HG03558 (cell line): ENCODE measurements at regions not wholly inside any gene's neighbourhood (a gene's known extent, or its start where the extent isn't known, plus 50 kb on each side); places are given as distances from the start of the nearest gene placed in this dataset.
"Not testable (repeated sequence)": the region's sequence is repeated elsewhere in the genome, so short reads cannot be mapped to it uniquely, and the experiment has no call there.

Experiments used
- ATAC-seq: cut with Tn5 transposase; IDR thresholded peaks from one replicate; pipeline ENCODE4 v1.9.1; 2021; ENCODE audit warnings: moderate number of reproducible peaks; ENCODE audit not compliant: unreplicated experiment; ENCODE audit errors: extremely low read depth

DNA sequence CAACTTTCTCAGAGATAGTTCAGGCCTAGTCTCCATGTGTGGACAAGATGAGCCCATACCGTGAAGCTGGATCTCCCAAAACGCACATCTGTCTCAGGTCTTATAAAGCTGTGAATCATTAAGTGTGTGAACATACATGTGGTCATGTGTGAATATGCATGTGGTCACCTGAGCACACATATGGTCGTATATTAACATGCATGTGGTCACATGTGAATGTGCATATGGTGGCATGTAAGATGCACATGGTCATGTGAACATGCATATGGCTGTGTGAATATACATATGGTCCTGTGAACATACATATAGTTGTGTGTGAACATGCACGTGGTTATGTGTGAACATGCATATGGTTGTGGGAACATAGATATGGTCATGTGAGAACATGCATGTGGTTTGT, 172.5 kb upstream of the PZP start:
- ATAC-seq: no peak

DNA sequence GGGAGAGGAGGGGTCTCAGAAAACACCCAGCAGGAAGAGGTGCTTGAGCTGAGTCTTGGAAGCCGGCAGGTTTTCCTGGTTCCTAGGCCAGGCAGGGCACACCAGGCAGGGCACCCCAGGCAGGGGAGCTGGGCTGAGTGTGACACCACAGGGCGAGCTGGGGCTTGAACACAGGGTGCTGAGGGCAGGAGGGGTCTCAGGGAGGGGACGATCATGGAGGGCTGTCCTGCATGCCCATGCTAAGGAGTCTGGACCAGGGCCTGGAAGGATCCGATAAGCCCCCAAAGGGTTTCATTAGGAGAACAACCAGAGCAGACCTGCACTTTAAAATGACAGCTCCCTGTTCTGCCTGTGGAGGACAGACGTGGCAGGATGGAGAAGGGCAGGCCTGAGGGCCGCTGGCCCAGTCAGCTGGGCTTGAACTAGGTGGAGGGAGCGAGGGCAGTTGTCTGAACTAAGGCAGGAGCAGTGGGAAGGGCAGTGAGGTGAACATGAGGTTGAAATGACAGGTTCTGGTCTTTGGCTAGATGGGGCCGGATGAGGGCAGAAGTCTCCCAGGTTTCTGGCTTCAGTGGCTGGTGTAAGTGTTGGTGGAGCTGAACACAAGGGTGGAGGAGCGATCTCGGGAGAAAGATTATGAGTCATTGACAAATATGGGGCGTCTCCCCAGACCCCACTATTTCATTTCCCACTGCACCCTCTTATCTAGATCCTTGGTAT, 171.0 kb upstream of the PZP start:
- no peak for ATAC-seq

DNA sequence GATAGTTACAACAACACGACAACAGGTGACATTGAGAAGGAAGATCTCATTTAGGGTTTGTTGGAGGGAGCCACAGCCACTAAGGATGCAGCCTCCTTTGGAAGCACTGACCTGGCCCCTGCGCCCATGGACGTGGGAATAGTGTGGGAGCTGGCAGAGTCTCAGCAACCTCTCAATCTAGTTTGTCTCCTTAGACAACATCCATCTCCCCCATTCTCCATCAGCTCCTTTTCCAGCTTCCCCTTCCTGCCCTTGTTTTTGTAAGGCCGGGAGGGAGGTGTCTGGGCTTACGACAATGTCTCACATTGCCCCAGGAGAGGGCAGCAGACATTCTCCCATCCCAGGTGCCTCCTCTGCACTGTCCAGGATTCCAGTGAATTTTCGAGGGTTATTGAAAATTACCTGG, 170.2 kb upstream of the PZP start:
- ATAC-seq: no peak

DNA sequence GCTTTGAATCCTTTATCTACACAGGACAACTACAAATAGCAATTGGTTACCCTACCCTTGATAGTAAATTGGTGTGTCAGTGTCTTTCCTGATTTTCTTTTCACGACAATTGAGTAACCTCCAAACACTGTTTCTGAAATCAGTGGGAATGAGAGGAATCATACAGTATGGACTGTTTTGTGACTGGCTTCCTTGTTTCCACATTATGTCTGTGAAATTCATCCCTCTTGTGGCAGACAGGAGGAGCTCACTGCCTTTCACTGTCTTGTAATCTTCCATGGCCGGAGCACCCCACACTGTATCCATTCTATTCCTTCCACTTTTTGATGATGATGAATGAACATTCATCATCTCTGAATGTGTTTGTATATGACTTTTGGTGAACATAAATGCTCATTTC, 164.0 kb upstream of the PZP start:
- no peak for ATAC-seq

DNA sequence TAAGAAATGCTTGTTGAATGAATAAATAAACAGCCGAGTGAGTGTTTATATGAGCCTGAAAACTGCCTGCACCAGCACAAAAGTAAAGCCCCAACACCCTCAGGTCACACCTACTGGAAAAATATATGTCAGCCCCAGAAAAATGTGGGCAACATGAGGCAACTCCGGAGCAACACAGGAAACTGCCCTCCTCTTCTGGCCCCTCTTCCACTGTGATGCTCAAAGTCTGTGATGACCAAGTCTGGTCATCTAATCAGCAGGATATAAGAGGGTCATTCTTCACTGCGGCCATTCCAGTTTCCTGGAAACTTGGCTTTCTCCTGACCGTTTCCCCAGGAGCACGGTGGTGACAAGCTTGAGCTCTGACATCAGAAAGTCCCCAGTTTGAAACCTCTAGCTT, 159.6 kb upstream of the PZP start:
- no peak for ATAC-seq

DNA sequence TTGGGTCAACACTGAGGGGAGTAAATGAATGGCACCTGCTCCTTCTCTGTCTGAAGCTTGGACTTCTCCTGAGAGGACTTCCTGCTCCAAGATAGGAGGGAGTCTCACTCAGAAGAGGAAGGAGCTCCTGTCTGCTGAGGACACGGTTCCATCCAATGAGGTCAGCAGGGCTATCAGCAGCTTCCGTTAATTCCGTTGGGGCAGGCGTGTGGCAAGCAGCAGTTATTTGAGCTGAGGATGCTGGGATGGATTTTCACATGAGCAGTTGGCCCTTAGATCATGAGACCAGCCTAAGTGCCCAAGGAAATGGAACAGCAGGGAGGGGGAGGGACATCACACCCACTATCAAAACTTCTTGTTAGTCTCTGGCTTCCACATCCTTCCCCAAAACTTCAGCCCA, 159.0 kb upstream of the PZP start:
- no peak for ATAC-seq

DNA sequence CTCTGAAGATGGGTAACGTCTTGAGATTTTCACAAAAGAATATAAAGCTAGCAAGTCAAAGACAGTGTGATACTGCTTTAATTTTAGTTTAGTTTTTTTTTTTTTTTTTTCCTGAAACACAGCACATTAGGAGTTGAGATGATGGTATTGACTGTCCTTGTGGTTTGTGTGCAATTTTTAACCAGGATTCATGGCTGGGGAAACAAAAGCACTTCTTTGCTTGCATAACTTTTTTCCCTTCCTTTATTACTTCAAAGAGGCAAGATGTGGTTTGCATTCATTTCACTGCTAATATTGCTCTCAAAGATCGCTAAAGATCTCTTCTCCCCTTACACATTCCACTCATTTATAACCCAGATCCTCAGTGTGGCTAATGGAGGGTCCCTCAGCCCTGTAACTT, 157.1 kb upstream of the PZP start:
- ATAC-seq: no peak

DNA sequence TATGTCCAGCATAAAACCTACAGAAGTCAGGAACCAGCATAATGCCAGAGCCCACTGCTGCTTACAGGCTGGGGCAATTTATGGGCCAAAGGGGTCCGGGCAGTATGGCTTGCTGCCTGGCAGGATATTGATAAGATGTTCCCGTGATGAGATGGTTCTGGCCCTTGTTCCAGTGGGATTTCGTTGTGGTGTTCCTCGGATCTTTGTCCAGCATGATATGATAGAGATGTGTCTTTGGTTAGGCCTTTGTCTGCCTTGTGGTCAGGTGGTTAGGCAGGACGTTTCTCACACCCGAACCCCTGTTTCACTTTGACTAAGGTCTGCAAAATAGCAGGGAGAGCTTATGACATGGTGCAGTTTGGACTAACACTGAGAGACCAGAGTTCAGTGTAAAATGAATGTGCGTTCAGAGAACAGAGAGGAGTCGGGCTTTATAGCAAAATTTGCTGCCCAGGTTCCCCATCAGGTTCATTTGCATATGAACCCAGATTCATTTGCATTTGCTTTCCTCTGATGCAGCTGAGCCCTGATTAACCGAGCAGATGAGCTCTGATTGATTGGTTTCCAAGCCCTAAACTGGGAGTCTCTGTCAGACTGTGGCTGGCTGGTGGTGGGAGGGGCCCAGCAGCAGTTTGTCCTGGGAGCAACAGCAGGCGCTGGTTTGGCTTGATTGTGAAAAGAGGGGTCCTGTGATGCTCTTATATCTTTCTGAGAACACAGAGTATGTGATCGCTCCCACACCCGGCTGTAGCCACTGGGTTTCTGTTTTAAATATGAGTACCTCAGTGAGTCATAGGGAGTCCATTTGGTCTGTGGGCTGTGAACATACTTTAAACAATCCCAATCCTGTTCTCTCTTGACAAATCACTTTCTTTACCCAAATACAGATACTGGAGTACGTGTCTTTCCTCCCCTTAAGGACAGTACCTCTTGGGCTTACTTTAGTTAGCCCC, 156.3 kb upstream of the PZP start:
- ATAC-seq: peak; percentile 72

DNA sequence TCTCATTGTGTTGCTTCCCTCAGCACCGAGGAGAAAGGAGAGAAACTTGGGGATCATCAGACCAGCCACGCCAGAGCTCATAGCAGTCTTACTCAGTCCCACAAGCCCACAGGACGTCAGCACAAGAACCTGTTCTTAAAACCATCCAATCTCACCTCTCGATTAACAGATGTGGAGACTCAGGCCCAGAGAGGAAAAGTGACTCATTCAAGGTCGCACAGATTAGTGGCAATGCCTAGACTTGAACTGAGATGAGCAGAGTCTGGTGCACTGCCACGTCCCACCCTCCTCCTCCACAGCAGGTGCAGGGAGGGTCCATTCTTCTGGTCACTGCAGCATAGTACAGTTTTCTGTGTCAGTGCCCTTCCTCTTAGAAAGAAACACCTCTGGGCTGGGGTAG, 154.9 kb upstream of the PZP start:
- no peak for ATAC-seq

DNA sequence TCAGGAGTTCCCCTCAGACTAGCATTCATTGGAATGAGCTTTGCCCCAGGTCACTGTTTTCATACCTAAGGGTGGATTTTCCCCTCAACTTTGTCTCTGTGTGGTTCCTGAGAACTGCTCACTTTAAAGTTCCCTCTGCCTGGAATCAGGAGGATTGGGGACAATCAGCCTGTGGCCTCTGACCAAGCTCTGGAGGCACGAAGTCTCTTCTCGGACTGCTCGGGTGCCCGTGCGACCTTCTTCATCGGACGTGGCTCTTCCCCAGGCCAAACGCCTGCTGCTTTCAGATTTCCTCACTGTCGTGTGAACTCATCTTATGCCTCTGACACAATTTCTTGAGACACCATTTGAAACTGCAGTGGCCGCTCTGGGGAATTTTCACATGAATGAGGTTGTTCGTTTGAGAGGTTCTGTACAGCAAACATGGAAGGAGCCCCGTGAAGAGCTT, 153.7 kb upstream of the PZP start:
- no peak for ATAC-seq

DNA sequence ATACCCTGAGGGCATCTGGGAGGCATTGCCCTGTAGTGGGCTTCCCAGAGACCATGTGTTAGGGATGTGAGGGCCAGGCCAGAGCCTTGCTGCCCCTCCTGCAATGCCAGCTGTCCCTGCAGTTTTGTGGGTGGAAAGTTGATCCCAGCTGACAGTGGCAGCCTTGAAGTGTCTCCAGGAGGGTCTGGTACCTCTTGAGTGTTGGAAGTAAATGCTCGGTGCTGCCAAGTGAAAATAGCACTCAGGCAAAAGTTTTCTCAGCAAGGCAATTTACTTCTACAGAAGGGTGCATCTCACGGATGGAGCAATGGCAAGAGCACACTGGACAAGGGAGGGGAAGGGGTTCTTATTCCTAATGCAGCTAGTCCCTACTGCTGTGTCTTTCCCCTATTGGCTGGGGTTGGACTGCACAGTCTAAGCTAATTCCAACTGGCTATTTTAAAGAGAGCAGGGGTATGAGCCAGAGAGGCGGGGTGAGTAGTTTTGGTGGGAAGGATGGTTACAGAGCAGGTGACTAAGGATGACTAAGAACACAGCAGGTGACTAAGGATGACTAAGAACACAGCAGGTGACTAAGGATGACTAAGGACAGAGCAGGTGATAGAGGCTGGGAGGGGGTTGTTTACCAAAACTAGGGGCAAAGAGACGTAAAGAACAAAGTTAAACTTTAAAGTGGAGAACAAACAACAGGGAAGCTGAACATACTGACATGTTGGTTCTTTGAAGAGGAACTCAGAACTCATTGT, 146.0 kb upstream of the PZP start:
- not testable (repeated sequence) for ATAC-seq

DNA sequence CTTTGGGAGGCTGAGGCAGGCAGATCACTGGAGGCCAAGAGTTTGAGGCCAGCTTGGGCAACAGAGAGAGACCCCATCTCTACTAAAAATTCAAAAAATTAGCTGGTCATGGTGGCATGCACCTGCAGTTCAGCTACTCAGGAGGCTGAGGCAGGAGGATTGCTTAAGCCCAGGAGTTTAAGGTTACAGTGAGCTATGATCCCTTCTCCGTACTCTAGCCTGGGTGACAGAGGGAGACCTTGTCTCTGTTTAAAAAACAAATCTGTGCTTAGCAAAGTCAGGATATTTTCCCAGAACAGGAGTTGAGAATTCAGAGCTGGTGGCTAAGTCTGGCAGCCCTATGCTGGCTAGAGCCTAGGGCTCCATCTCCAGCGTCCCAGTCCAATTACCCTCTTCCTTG, 142.9 kb upstream of the PZP start:
- no peak for ATAC-seq

DNA sequence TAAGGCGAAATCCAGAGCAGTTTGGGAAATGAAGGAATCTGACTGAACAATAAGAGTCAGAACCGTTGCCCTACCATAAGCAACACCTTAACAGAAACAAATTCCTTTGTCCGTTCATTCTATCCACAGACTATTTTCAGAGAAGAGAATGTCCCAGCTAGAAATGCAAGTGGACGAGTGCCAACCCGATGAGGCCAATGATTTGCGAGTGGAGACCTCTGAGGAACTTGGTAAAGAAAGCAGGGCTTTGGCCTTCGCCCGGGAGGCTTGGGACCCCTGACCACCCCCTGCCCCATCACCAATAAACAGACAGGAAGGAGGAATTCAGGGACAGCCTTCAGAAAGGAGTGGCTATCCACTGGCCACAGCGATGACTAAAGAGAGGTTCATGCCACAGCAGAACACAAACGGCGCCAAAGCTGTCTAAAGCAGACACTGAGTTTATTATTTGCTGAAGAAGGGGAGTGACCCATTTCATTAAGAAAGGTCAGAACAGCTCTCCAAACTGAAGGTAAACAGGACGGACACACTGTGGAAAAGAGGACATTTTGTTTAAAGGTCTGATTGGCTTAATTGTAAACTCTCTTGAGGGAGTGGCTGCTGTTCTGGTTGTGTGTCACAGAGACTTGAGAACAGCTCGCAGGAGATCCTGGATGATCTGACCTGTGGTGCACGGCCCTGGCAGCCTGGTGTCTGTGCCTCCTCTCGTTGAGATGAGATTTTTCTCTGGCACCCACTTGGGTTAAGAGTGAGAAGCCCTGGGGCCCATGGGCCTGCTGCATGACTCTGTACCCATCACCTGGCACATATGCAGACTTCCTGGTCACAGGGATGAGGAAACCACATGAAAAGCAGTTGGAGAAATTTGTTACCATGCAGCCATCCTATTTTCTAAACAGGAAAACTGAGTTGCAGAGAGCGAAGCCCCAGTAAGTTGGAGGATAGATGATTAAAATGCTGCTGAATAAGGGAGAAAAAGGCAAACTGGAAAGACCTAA, 142.0 kb upstream of the PZP start:
- ATAC-seq: no peak

DNA sequence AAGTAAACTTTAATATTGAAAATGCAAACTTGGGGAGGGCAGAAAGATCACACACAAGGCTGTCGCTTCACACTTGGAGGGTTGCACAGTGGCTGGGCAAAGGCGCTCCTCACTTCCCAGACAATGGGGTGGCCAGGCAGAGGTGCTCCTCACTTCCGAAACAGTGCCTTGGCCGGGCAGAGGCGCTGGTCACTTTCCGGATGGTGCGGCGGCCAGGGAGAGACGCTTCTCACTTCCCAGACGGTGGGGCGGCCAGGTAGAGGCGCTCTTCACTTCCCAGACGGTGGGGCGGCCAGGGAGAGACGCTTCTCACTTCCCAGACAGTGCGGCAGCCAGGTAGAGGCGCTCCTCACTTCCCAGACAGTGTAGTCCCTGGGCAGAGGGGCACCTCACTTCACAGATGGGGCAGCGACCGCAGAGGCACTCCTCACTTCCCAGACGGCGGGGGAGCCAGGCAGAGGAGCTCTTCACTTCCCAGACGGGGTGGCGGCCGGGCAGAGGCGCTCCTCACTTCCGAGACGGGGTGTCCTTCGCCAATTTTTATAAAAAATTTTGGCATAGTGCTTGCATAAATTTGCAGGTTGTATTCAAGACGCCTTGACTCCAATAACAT, 140.8 kb upstream of the PZP start:
- ATAC-seq: no peak

DNA sequence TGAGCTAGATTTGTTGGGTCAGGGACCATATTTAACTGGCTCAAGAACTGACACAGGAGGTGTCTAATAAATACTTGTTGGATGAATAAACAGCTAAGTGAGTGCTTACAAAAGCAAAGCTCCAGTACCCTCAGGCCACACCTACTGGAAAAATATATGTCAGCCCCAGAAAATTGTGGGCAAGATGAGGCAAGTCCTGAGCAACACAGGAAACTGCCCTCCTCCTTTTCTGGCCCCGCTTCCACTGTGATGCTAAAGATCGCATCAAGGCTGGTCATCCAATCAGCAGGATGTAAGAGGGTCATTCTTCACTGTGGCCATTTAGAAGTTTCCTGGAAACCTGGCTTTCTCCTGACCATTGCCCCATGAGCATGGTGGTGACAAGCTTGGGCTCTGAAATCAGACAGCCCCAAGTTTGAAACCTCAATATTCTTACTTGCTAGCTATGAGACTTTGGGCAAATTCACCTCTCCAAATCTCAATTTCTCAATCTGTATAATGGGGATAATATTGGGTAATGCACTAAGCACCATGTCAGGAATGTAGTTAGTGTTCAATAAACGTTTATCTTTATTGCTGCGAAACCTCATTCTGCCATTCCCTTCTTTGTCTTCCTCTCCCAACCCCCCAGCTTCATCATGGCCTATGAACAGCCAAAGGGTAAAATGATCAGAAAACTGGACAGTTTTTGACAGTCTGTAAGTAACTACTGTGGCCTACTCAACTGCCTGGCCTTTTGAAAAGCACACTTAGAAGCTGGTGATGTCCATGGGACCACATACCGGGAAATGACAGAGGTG, 139.3 kb upstream of the PZP start:
- no peak for ATAC-seq

DNA sequence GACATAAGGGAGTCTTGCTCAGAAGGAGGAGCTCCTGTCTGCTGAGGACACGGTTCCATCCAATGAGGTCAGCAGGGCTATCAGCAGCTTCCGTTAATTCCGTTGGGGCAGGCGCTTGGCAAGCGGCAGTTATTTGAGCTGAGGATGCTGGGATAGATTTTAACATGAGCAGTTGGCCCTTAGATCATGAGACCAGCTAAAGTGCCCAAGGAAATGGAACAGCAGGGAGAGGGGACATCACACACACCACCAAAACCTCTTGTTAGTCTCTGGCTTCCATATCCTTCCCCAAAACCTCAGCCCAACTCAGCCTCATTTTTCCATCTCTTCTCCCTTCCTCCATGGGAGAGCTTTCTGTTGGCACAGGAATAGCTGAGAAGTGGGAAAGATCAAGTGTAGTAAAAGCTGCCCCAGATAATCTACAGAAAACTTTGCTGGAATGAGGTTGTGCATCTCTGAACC, 138.7 kb upstream of the PZP start:
- ATAC-seq: no peak

DNA sequence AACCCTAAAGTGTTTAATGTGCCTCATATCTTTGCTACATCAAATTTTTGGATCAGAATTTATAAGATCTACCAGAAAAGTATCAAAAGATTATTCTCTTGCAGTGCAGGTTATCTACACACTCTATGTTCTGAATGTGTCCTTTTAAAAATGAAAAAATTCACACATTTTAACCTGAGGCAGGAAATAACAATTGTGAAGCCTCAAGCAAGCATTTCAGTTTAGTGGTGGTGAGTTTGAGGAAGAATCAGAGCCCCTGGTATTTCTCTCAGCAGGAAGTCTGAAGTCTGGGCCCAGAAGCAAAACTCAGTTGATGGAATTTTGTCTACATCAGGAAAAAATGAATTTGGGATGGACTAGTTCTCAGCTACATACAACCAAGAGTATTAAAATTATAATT, 137.0 kb upstream of the PZP start:
- no peak for ATAC-seq

DNA sequence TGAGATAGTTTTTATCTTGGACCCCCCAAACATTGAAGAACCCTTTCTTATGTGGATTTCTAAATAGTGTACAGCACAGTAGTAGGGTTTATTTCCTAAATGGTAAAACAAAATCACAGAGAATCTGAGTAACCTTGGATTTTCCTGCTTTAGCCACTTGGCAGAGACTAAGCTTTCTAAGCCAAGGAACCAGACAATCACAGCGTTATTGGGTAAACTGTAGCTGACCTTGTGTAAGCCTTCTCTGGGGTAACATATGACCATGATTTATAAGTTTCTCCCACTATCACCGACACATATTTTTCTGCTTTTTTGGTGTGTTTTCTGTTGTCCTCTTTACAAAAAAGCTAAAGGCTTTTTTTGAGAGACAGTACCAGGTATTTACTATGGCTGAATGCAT, 136.3 kb upstream of the PZP start:
- ATAC-seq: no peak
